ENCODE measurements at regions not wholly inside any gene's neighbourhood (a gene's known extent, or its start where the extent isn't known, plus 50 kb on each side); places are given as distances from the start of the nearest gene placed in this dataset.

- no peak for DNase-seq
Measured at GRCh38 chr1:232409584-232409983, 220.3 kb downstream of the SIPA1L2 start.

- no peak for DNase-seq
Measured at GRCh38 chr1:232407120-232407519, 222.8 kb downstream of the SIPA1L2 start.

GRCh38 chr1:232405781-232406180 is 224.2 kb downstream of the SIPA1L2 start:
- no peak for DNase-seq

GRCh38 chr1:232404981-232405731 is 224.8 kb downstream of the SIPA1L2 start:
- no peak for DNase-seq

GRCh38 chr1:232404227-232404626 is 225.7 kb downstream of the SIPA1L2 start:
- DNase-seq: no peak

- DNase-seq: no peak
Measured at GRCh38 chr1:232403017-232403714, 226.8 kb downstream of the SIPA1L2 start.

- no peak for DNase-seq
Measured at GRCh38 chr1:232398823-232399222, 231.1 kb downstream of the SIPA1L2 start.

GRCh38 chr1:232393444-232394146 is 236.3 kb downstream of the SIPA1L2 start:
- DNase-seq: no peak

GRCh38 chr1:232393010-232393409 is 236.9 kb downstream of the SIPA1L2 start:
- no peak for DNase-seq

GRCh38 chr1:232390590-232390989 is 239.3 kb downstream of the SIPA1L2 start:
- DNase-seq: no peak

GRCh38 chr1:232389744-232390143 is 240.2 kb downstream of the SIPA1L2 start:
- no peak for DNase-seq

GRCh38 chr1:232388363-232388762 is 241.6 kb downstream of the SIPA1L2 start:
- no peak for DNase-seq

GRCh38 chr1:232386721-232387510 is 243.0 kb downstream of the SIPA1L2 start:
- DNase-seq: no peak

- no peak for DNase-seq
Measured at GRCh38 chr1:232386294-232386693, 243.6 kb downstream of the SIPA1L2 start.

GRCh38 chr1:232385221-232385620 is 244.7 kb downstream of the SIPA1L2 start:
- no peak for DNase-seq

GRCh38 chr1:232384171-232384883 is 245.6 kb downstream of the SIPA1L2 start:
- DNase-seq: no peak

GRCh38 chr1:232383455-232384123 is 246.3 kb downstream of the SIPA1L2 start:
- DNase-seq: no peak

- DNase-seq: no peak
Measured at GRCh38 chr1:232382671-232383070, 247.3 kb downstream of the SIPA1L2 start.

GRCh38 chr1:232381394-232382100 is 248.4 kb downstream of the SIPA1L2 start:
- DNase-seq: no peak

GRCh38 chr1:232380596-232380995 is 249.3 kb downstream of the SIPA1L2 start:
- no peak for DNase-seq

- DNase-seq: no peak
Measured at GRCh38 chr1:232380131-232380530, 249.8 kb downstream of the SIPA1L2 start.
